ENCODE measurements at regions not wholly inside any gene's neighbourhood (a gene's known extent, or its start where the extent isn't known, plus 50 kb on each side); places are given as distances from the start of the nearest gene placed in this dataset.
"Not testable (repeated sequence)": the region's sequence is repeated elsewhere in the genome, so short reads cannot be mapped to it uniquely, and the experiment has no call there.

GRCh38 chr12:34108405-34108803, 86.1 kb downstream of the ALG10 start:
- Histone ChIP-seq H3K27ac (no peak overlapping the region), H3K4me1 (no peaks in the 10 kb centered on the region), H3K9me3 (ENCODE audit: control insufficient read depth, low read length) (no peaks in the 10 kb centered on the region), H3K79me2 (no peaks in the 10 kb centered on the region), H2AFZ (peak overlapping the region; percentile 65), H3K27me3 (ENCODE audit: control insufficient read depth, insufficient read depth, low read length) (no peaks in the 10 kb centered on the region), H3K36me3 (ENCODE audit: control insufficient read depth, insufficient read depth, low read length) (no peaks in the 10 kb centered on the region), H3K9ac (no peak overlapping the region), H3K4me2 (ENCODE audit: low read length) (peak overlapping the region; percentile 60), H3K4me3 (ENCODE audit: low read depth, low read length) (no peak overlapping the region)
- no peak for TF ChIP-seq CTCF (IDR thresholded peaks at IDR 0.05)

GRCh38 chr12:34108967-34109366, 86.7 kb downstream of the ALG10 start:
- Histone ChIP-seq H3K36me3 (ENCODE audit: control insufficient read depth, insufficient read depth, low read length) (no peaks in the 10 kb centered on the region), H3K79me2 (no peaks in the 10 kb centered on the region), H3K9ac (no peak overlapping the region), H3K9me3 (ENCODE audit: control insufficient read depth, low read length) (no peaks in the 10 kb centered on the region), H3K27me3 (ENCODE audit: control insufficient read depth, insufficient read depth, low read length) (no peaks in the 10 kb centered on the region), H3K4me2 (ENCODE audit: low read length) (no peak overlapping the region), H3K27ac (no peak overlapping the region), H3K4me3 (ENCODE audit: low read depth, low read length) (no peak overlapping the region), H2AFZ (no peak overlapping the region), H3K4me1 (no peaks in the 10 kb centered on the region)
- no peak for TF ChIP-seq CTCF (IDR thresholded peaks at IDR 0.05)

- H3K4me1 ChIP-seq: no peaks in the 10 kb centered on the region
- no peak for TF ChIP-seq CTCF (IDR thresholded peaks at IDR 0.05)
- no peaks in the 10 kb centered on the region for H3K27me3 ChIP-seq (ENCODE audit: control insufficient read depth, insufficient read depth, low read length)
- H3K9ac ChIP-seq: no peak overlapping the region
- no peaks in the 10 kb centered on the region for H3K36me3 ChIP-seq (ENCODE audit: control insufficient read depth, insufficient read depth, low read length)
- no peak overlapping the region for H2AFZ ChIP-seq
- no peaks in the 10 kb centered on the region for H3K79me2 ChIP-seq
- H3K4me2 ChIP-seq (ENCODE audit: low read length): no peak overlapping the region
- H3K4me3 ChIP-seq (ENCODE audit: low read depth, low read length): no peak overlapping the region
- no peaks in the 10 kb centered on the region for H3K9me3 ChIP-seq (ENCODE audit: control insufficient read depth, low read length)
- H3K27ac ChIP-seq: no peak overlapping the region
These were observed 87.1 kb downstream of the ALG10 start for GRCh38 chr12:34109390-34109789.

- not testable (repeated sequence) for H2AFZ ChIP-seq; H3K27ac ChIP-seq; H3K79me2 ChIP-seq; H3K4me2 ChIP-seq (ENCODE audit: low read length); H3K4me3 ChIP-seq (ENCODE audit: low read depth, low read length); H3K9ac ChIP-seq; H3K9me3 ChIP-seq (ENCODE audit: control insufficient read depth, low read length); H3K4me1 ChIP-seq; H3K27me3 ChIP-seq (ENCODE audit: control insufficient read depth, insufficient read depth, low read length); H3K36me3 ChIP-seq (ENCODE audit: control insufficient read depth, insufficient read depth, low read length)
These were observed 87.7 kb downstream of the ALG10 start for GRCh38 chr12:34109909-34110531.

GRCh38 chr12:34119366-34119765, 97.1 kb downstream of the ALG10 start:
- Histone ChIP-seq H3K79me2 (no peaks in the 10 kb centered on the region), H3K27me3 (ENCODE audit: control insufficient read depth, insufficient read depth, low read length) (no peaks in the 10 kb centered on the region), H3K4me1 (peaks cover 2% of the 10 kb centered on the region), H3K9ac (no peak overlapping the region), H3K9me3 (ENCODE audit: control insufficient read depth, low read length) (no peaks in the 10 kb centered on the region), H3K36me3 (ENCODE audit: control insufficient read depth, insufficient read depth, low read length) (no peaks in the 10 kb centered on the region), H3K27ac (no peak overlapping the region), H3K4me2 (ENCODE audit: low read length) (no peak overlapping the region), H3K4me3 (ENCODE audit: low read depth, low read length) (no peak overlapping the region), H2AFZ (no peak overlapping the region)
- TF ChIP-seq CTCF (IDR thresholded peaks at IDR 0.05): no peak

All from parathyroid adenoma (tissue), 2 donors.